Esophagus squamous epithelium (tissue), 4 donors: ENCODE measurements at regions not wholly inside any gene's neighbourhood (a gene's known extent, or its start where the extent isn't known, plus 50 kb on each side); places are given as distances from the start of the nearest gene placed in this dataset.

ENCODE experiments used
- CTCF ChIP-seq, 6 experiments: fragments of 450-650 bp in 4 of 6; fragments of 200-600 bp in 2 of 6; sonication (generic) in 2 of 6; IDR thresholded peaks; one replicate each; pipeline ENCODE4 v1.5.1; 2016 to 2019; ENCODE audit warnings: antibody characterized with exemption in 6 of 6, mild to moderate bottlenecking in 4 of 6, moderate library complexity in 4 of 6
- POLR2A ChIP-seq, 4 donors: fragments of 450-650 bp; IDR thresholded peaks; one replicate each; pipeline ENCODE4 v1.6.1; 2017; ENCODE audit warnings: antibody characterized with exemption in 4 of 4, mild to moderate bottlenecking in 4 of 4, moderate library complexity in 3 of 4

GRCh38 chr2:242075696-242076095, 206.2 kb downstream of the RTP5 start:
- TF ChIP-seq CTCF (IDR thresholded peaks at IDR 0.05) (no peak), POLR2A (IDR thresholded peaks at IDR 0.05) (no peak)
